CD4-positive, alpha-beta memory T cell (primary cell): ENCODE measurements at regions not wholly inside any gene's neighbourhood (a gene's known extent, or its start where the extent isn't known, plus 50 kb on each side); places are given as distances from the start of the nearest gene placed in this dataset.

Experiments
- CTCF ChIA-PET: fragments of 350-600 bp; sonication (Branson Sonifier 250); formaldehyde crosslinking; loops from one replicate; lab custom pipeline; 2021; ENCODE audit warnings: inconsistent platforms; ENCODE audit not compliant: partially characterized antibody; lab: Charles Lee
- POLR2A ChIA-PET: fragments of 350-600 bp; sonication (Branson Sonifier 250); formaldehyde crosslinking; loops from one replicate; lab custom pipeline; 2021; ENCODE audit not compliant: partially characterized antibody; lab: Charles Lee
- DNase-seq, 5 donors: peaks; one replicate each; pipeline versions ENCODE4 v3.0.0 to v3.0.0-alpha.2; 2020 to 2022; ENCODE audit warnings: mixed read lengths in 1 of 5
- H3K27ac ChIP-seq: one replicate; pipeline ENCODE4 v1.7.0; 2013; ENCODE audit warnings: low read depth, low read length
- H3K27me3 ChIP-seq: 2 replicates; pipeline ENCODE4 v1.7.0; 2013; ENCODE audit warnings: mild to moderate bottlenecking, low read length, moderate library complexity; ENCODE audit not compliant: insufficient read depth
- H3K36me3 ChIP-seq: 2 replicates; pipeline ENCODE4 v1.7.0; 2013; ENCODE audit warnings: mild to moderate bottlenecking, low read length, moderate library complexity; ENCODE audit not compliant: insufficient read depth
- H3K4me1 ChIP-seq: 2 replicates; pipeline ENCODE4 v1.7.0; 2013; ENCODE audit warnings: mild to moderate bottlenecking, low read length, moderate library complexity; ENCODE audit not compliant: insufficient read depth
- H3K4me3 ChIP-seq, 2 donors: one replicate each; pipeline ENCODE4 v1.7.0; 2013; ENCODE audit warnings: low read length in 2 of 2, mild to moderate bottlenecking in 1 of 2
- H3K9me3 ChIP-seq, 2 donors: one replicate each; pipeline ENCODE4 v1.7.0; 2013; ENCODE audit warnings: low read length in 2 of 2, control low read depth in 1 of 2; ENCODE audit not compliant: control insufficient read depth in 1 of 2
- H3K27ac Mint-ChIP-seq, 7 donors: one replicate each; pipeline ENCODE4 v1.8.0; 2020 to 2021; ENCODE audit warnings: mixed read lengths in 7 of 7, mild to moderate bottlenecking in 6 of 7, inconsistent platforms in 3 of 7, moderate library complexity in 3 of 7
- H3K27me3 Mint-ChIP-seq, 2 donors: one replicate each; pipeline ENCODE4 v1.8.0; 2020 to 2021; ENCODE audit warnings: mixed read lengths in 2 of 2
- H3K36me3 Mint-ChIP-seq, 2 donors: one replicate each; pipeline ENCODE4 v1.8.0; 2020 to 2021; ENCODE audit warnings: mixed read lengths in 2 of 2, inconsistent platforms in 1 of 2, mild to moderate bottlenecking in 1 of 2
- H3K4me1 Mint-ChIP-seq, 4 donors: one replicate each; pipeline ENCODE4 v1.8.0; 2020 to 2021; ENCODE audit warnings: mixed read lengths in 4 of 4, mild to moderate bottlenecking in 1 of 4
- H3K4me3 Mint-ChIP-seq, 8 donors: one replicate each; pipeline ENCODE4 v1.8.0; 2020 to 2021; ENCODE audit warnings: mixed read lengths in 8 of 8, mild to moderate bottlenecking in 7 of 8, moderate library complexity in 6 of 8, inconsistent platforms in 3 of 8
- H3K9me3 Mint-ChIP-seq, 8 donors: one replicate each; pipeline ENCODE4 v1.8.0; 2020 to 2021; ENCODE audit warnings: mixed read lengths in 8 of 8, mild to moderate bottlenecking in 5 of 8, inconsistent platforms in 3 of 8, moderate library complexity in 1 of 8
- intact Hi-C: fragments of 100-400 bp; cut with micrococcal nuclease; formaldehyde crosslinking; loops from one replicate; pipeline ENCODE4 v1.15.1; 2023

DNA sequence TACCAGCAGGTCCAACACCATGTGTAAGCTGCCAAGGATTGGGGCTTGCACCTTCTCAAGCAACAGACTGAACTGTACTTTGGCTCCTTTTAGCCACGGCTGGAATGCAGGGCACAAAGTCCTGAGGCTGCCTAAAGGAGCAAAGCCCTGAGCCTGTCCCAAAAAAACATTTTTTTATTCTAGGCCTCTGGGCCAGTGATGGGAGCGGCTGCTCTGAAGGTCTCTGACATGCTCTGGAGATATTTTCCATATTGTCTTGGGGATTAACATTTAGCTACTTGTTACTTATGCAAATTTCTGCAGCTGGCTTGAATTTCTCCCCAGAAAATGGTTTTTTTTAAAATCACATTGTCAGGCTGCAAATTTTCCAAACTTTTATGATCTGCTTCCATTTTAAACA, 885.3 kb downstream of the GLUD2 start:
- Histone ChIP-seq H3K36me3 (no peaks in the 10 kb centered on the region), H3K27me3 (no peaks in the 10 kb centered on the region), H3K9me3 (no peaks in the 10 kb centered on the region), H3K4me1 (no peaks in the 10 kb centered on the region), H3K27ac (no peak overlapping the region), H3K4me3 (no peak overlapping the region)
- Mint-ChIP-seq H3K36me3 (no peaks in the 10 kb centered on the region), H3K9me3 (peaks cover 0 to 7% (median 0%) of the 10 kb centered on the region in 8 donors), H3K4me1 (no peaks in the 10 kb centered on the region), H3K27me3 (no peaks in the 10 kb centered on the region), H3K27ac (no peak overlapping the region), H3K4me3 (no peak overlapping the region)
- intact Hi-C loops, result no loop called here
- ChIA-PET CTCF (no interaction called here), POLR2A (no interaction called here)
- no peak for DNase-seq

DNA sequence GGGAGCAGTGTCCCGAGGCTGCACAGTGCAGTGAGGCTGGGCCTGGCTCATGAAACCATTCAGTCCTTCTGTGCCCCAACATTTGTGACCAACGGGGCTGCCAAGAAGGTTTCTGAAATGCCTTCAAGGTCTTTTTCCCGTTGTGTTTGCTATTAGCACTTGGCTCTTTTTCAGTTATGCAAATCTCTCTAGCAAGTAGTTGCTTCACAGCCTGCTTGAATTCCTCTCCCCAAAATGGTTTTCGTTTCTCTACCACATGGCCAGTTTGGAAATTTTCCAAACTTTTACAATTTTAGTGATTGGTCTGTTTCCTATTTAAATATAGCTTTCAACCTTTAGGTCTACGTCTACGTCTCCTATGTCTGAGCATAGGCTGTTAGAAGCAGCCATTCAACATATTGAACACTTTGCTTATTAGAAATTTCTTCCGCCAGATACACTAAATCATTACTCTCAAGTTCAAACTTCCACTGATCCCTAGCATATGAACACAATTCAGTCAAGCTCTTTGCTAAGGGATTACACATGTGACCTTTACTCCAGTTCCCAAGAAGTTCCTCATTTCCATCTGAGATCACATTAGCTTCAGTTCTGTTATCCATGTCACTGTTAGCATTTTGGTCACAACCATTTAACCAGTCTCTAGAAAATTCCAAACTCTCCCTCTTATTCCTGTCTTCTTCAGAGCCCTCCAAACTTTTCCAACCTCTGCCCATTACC, 901.8 kb downstream of the GLUD2 start:
- H3K27me3 Mint-ChIP-seq, result no peaks in the 10 kb centered on the region
- intact Hi-C loops, result no loop called here
- H3K4me1 Mint-ChIP-seq, result no peaks in the 10 kb centered on the region
- H3K4me3 Mint-ChIP-seq, result no peak overlapping the region
- Histone ChIP-seq H3K4me3 (no peak overlapping the region), H3K4me1 (no peaks in the 10 kb centered on the region), H3K9me3 (no peaks in the 10 kb centered on the region), H3K27me3 (no peaks in the 10 kb centered on the region), H3K36me3 (no peaks in the 10 kb centered on the region), H3K27ac (no peak overlapping the region)
- H3K9me3 Mint-ChIP-seq, result peaks cover 0 to 5% (median 0%) of the 10 kb centered on the region in 8 donors
- H3K36me3 Mint-ChIP-seq, result no peaks in the 10 kb centered on the region
- no peak overlapping the region for H3K27ac Mint-ChIP-seq
- ChIA-PET CTCF (no interaction called here), POLR2A (no interaction called here)
- DNase-seq, result no peak

DNA sequence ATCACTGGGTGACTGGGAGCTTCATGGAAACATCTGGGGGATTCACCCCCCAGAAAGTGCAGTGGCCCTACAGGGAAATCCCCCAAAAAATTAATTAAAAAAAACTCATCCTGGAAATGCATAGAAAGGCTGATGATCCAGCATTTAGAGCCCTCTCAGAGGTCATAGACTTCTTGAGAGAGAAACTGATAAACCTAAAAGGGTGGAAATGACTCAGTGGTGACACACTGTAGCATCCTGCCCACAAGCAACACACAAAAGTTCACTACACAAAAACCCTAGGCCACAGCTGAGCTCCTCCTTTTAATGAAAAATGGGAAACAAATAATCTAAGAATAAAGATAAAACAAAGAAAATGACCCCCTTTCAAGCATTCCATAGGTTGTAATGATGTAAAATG, 911.5 kb downstream of the GLUD2 start:
- no peak overlapping the region for H3K27ac ChIP-seq
- H3K4me3 ChIP-seq, result no peak overlapping the region
- peaks cover 0 to 2% (median 0%) of the 10 kb centered on the region in 8 donors for H3K9me3 Mint-ChIP-seq
- H3K27me3 ChIP-seq, result no peaks in the 10 kb centered on the region
- ChIA-PET POLR2A (no interaction called here), CTCF (no interaction called here)
- intact Hi-C loops, result no loop called here
- no peaks in the 10 kb centered on the region for H3K4me1 ChIP-seq
- H3K27ac Mint-ChIP-seq, result no peak overlapping the region
- no peaks in the 10 kb centered on the region for H3K9me3 ChIP-seq
- H3K4me1 Mint-ChIP-seq, result no peaks in the 10 kb centered on the region
- DNase-seq, result no peak
- H3K36me3 Mint-ChIP-seq, result no peaks in the 10 kb centered on the region
- no peaks in the 10 kb centered on the region for H3K36me3 ChIP-seq
- no peak overlapping the region for H3K4me3 Mint-ChIP-seq
- H3K27me3 Mint-ChIP-seq, result no peaks in the 10 kb centered on the region

DNA sequence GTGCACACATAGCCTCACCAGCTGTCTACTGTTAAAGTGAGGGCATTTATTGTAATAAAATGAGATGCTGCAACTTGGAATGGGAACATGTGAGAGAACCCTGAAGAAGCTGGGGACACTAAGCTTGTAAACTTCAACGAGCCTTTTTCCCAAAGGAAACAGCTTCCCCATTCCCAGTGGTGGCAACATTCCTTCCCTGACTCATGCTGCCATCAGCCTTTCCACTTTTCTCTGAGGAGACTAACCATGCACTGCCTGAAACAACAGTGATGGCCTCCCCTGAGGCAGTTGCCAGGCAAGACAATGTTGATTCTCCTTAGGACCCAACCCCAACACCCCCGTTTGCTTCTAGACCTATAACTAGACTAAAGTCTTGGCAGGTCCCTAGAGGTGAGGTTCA, 928.3 kb downstream of the GLUD2 start:
- Histone ChIP-seq H3K27me3 (no peaks in the 10 kb centered on the region), H3K27ac (no peak overlapping the region), H3K9me3 (no peaks in the 10 kb centered on the region), H3K4me1 (no peaks in the 10 kb centered on the region), H3K36me3 (no peaks in the 10 kb centered on the region), H3K4me3 (no peak overlapping the region)
- Mint-ChIP-seq H3K36me3 (no peaks in the 10 kb centered on the region), H3K4me1 (no peaks in the 10 kb centered on the region), H3K27ac (no peak overlapping the region), H3K9me3 (peaks cover 0 to 8% (median 2%) of the 10 kb centered on the region in 8 donors), H3K4me3 (no peak overlapping the region), H3K27me3 (no peaks in the 10 kb centered on the region)
- DNase-seq, result no peak
- intact Hi-C loops, result no loop called here
- POLR2A ChIA-PET, result no interaction called here
- CTCF ChIA-PET, result no interaction called here

DNA sequence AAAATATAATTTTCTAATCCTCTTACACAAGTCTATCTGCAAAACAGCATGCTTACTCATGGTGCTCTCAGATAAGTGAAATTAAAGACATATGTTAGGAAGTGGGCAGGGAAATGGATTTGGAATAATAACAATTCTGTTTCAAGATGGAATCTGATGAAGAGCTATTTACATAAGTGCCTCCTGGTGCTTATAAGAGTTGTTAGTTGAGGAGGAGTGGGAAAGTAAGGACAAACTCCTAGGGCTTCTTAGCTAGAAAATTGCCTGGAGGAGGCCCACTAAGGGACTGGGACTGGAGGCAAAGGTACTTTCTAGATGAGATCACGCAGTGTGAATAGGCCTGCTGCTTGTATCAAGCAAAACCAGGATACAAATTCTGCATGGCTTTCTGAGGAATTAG, 939.8 kb downstream of the GLUD2 start:
- no peak overlapping the region for H3K4me3 ChIP-seq
- H3K27me3 ChIP-seq, result no peaks in the 10 kb centered on the region
- no peak overlapping the region for H3K4me3 Mint-ChIP-seq
- no peaks in the 10 kb centered on the region for H3K9me3 ChIP-seq
- no peak overlapping the region for H3K27ac Mint-ChIP-seq
- H3K4me1 ChIP-seq, result no peaks in the 10 kb centered on the region
- no peak for DNase-seq
- no peaks in the 10 kb centered on the region for H3K36me3 ChIP-seq
- no peak overlapping the region for H3K27ac ChIP-seq
- POLR2A ChIA-PET, result no interaction called here
- H3K9me3 Mint-ChIP-seq, result peaks cover 0 to 8% (median 2%) of the 10 kb centered on the region in 8 donors
- CTCF ChIA-PET, result no interaction called here
- intact Hi-C loops, result no loop called here
- no peaks in the 10 kb centered on the region for H3K27me3 Mint-ChIP-seq
- H3K4me1 Mint-ChIP-seq, result no peaks in the 10 kb centered on the region
- H3K36me3 Mint-ChIP-seq, result no peaks in the 10 kb centered on the region

DNA sequence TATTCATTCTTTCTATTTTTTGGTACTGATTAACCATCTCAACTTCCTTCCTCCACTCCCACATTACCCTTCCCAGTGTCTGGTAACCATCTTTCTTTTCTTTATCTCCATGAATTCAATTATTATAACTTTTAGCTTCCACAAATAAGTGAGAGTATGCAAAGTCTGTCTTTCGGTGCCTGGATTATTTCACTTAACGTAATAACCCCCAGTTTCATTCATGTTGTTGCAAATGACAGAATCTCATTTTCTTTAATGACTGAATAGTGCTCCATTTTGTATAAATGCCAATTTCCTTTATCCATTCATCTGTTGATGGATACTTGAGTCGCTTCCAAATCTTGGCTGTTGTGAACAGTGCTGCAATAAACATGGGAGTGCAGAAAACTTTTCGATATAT, 940.4 kb downstream of the GLUD2 start:
- no peak overlapping the region for H3K27ac Mint-ChIP-seq
- H3K9me3 ChIP-seq, result no peaks in the 10 kb centered on the region
- no peaks in the 10 kb centered on the region for H3K36me3 Mint-ChIP-seq
- no peaks in the 10 kb centered on the region for H3K4me1 Mint-ChIP-seq
- ChIA-PET POLR2A (no interaction called here), CTCF (no interaction called here)
- H3K4me3 Mint-ChIP-seq, result no peak overlapping the region
- H3K27me3 ChIP-seq, result no peaks in the 10 kb centered on the region
- no peaks in the 10 kb centered on the region for H3K36me3 ChIP-seq
- H3K27ac ChIP-seq, result no peak overlapping the region
- H3K4me3 ChIP-seq, result no peak overlapping the region
- intact Hi-C loops, result no loop called here
- peaks cover 0 to 8% (median 2%) of the 10 kb centered on the region in 8 donors for H3K9me3 Mint-ChIP-seq
- no peaks in the 10 kb centered on the region for H3K4me1 ChIP-seq
- H3K27me3 Mint-ChIP-seq, result no peaks in the 10 kb centered on the region
- no peak for DNase-seq

DNA sequence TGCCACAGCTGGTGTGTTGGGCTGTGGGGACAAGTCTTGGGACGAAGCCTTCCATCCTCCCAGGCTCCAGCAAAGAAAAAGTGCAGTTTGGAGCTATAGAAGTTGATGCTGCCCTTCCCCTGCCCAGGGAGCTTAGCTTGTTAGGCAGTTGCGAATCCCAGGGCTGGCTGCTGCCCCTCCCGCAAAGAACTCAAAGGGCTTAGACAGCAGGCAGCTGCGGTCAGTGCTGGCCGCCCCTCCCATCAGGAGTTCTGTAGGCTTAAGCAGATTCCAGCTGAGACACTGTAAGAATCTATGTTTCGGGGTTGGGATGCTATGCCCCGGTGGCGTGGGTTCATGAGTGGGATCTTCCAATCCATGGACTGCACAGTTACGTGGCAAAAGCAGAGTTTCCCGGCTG, 956.7 kb downstream of the GLUD2 start:
- H3K9me3 Mint-ChIP-seq, result peaks cover 0 to 3% (median 0%) of the 10 kb centered on the region in 8 donors
- H3K27ac Mint-ChIP-seq, result no peak overlapping the region
- intact Hi-C loops, result no loop called here

More for the DNA sequence above, 956.7 kb downstream of the GLUD2 start:
- no peaks in the 10 kb centered on the region for H3K36me3 Mint-ChIP-seq
- Histone ChIP-seq H3K36me3 (no peaks in the 10 kb centered on the region), H3K27me3 (no peaks in the 10 kb centered on the region), H3K27ac (no peak overlapping the region), H3K4me1 (no peaks in the 10 kb centered on the region), H3K4me3 (no peak overlapping the region), H3K9me3 (no peaks in the 10 kb centered on the region)
- no peaks in the 10 kb centered on the region for H3K27me3 Mint-ChIP-seq
- DNase-seq, result peak in 1 of 5 donors; percentile 5
- no peaks in the 10 kb centered on the region for H3K4me1 Mint-ChIP-seq
- ChIA-PET CTCF (no interaction called here), POLR2A (no interaction called here)
- H3K4me3 Mint-ChIP-seq, result no peak overlapping the region
